ENCODE measurements at regions not wholly inside any gene's neighbourhood (a gene's known extent, or its start where the extent isn't known, plus 50 kb on each side); places are given as distances from the start of the nearest gene placed in this dataset.

DNA sequence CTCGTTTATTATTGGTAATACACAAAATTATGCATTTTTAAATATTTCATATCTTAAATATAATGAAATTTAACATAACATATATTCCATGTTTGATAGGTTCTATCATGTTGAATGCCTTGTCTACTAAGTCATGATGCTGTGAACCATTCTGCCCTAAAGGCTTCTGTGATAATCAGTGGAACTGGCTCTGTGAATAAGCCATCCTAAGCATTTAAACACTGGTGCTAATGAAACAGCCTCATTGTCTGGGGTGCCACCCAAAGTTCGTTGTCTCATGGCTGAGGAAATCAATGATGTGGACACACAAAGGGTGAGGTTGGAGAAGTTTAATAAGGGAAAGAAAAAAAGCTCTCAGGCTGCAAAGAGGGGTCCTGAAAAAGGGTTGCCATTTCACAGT, 264.7 kb upstream of the ZRANB2 start:
- Histone ChIP-seq H3K36me3 (ENCODE audit: control insufficient read depth, insufficient read depth, low read length) (no peaks in the 10 kb centered on the region), H3K27me3 (ENCODE audit: control insufficient read depth, insufficient read depth, low read length) (no peaks in the 10 kb centered on the region), H3K4me3 (ENCODE audit: low read depth, low read length) (no peak overlapping the region)
- TF ChIP-seq, protein P1, sequence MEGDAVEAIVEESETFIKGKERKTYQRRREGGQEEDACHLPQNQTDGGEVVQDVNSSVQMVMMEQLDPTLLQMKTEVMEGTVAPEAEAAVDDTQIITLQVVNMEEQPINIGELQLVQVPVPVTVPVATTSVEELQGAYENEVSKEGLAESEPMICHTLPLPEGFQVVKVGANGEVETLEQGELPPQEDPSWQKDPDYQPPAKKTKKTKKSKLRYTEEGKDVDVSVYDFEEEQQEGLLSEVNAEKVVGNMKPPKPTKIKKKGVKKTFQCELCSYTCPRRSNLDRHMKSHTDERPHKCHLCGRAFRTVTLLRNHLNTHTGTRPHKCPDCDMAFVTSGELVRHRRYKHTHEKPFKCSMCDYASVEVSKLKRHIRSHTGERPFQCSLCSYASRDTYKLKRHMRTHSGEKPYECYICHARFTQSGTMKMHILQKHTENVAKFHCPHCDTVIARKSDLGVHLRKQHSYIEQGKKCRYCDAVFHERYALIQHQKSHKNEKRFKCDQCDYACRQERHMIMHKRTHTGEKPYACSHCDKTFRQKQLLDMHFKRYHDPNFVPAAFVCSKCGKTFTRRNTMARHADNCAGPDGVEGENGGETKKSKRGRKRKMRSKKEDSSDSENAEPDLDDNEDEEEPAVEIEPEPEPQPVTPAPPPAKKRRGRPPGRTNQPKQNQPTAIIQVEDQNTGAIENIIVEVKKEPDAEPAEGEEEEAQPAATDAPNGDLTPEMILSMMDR (IDR thresholded peaks at IDR 0.05; ENCODE audit: insufficient read depth, low read length, severe bottlenecking) = no peak
- DNase-seq (ENCODE audit: low read depth) (peak; percentile 36), FAIRE-seq (no peak)

DNA sequence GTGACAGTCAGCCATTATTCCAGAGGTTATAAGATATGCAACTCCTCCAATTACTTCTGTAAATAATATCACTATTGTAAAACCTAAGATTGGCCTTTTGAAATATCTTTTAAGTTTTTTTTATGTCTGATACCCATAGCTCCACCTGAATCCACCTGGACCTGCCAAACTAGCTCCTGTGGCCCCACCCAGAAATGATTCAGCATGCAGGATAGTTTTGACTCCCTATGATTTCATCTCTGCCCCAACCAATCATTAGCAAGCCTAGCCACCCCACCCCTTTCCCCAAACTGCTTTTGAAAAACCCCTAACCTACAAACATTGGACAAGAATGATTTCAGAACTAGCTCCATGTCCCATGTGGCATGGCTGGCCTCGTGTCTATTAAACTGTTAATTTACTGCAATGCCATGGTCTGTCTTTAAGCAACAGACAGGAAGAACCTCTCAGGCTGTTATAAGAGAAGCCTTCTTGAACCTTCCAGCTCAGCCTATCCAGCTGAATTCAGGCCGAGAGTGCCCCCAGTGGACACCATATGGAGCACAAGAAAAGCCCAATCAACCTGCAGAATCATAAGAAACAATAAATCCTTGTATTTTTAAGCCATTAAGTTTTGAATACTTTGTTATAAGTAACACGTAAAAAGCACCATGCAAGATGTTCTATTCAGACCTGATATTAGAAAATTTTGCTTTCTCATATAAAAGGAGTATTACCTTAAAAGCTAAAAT, 263.0 kb upstream of the ZRANB2 start:
- FAIRE-seq (no peak), DNase-seq (ENCODE audit: low read depth) (peak; percentile 74)
- Histone ChIP-seq H3K27me3 (ENCODE audit: control insufficient read depth, insufficient read depth, low read length) (no peaks in the 10 kb centered on the region), H3K36me3 (ENCODE audit: control insufficient read depth, insufficient read depth, low read length) (no peaks in the 10 kb centered on the region), H3K4me3 (ENCODE audit: low read depth, low read length) (no peak overlapping the region)
- TF ChIP-seq, protein P1 (IDR thresholded peaks at IDR 0.05; ENCODE audit: insufficient read depth, low read length, severe bottlenecking) = no peak

DNA sequence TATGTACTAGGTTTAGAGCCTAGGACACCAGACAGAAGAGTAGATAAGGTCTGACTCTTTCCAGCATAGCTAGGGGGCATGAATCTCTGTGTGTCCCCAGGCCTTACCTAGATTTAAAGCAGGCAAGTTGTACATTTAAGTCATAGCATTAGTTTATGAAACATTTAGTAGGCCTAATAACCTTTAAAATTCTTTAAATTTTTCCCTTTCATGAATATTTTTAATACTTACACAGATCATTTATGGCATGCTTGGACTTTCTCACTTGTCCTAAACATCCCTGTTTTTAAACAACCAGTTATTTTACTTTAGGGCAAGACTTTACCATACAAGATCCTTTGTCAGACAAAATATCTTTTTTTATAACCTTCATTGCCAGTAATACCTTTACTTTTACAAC, 258.4 kb upstream of the ZRANB2 start:
- TF ChIP-seq, protein P1 (IDR thresholded peaks at IDR 0.05; ENCODE audit: insufficient read depth, low read length, severe bottlenecking) = no peak
- no peak overlapping the region for H3K4me3 ChIP-seq (ENCODE audit: low read depth, low read length)
- H3K36me3 ChIP-seq (ENCODE audit: control insufficient read depth, insufficient read depth, low read length) = no peaks in the 10 kb centered on the region
- FAIRE-seq (no peak), DNase-seq (ENCODE audit: low read depth) (no peak)
- no peaks in the 10 kb centered on the region for H3K27me3 ChIP-seq (ENCODE audit: control insufficient read depth, insufficient read depth, low read length)

DNA sequence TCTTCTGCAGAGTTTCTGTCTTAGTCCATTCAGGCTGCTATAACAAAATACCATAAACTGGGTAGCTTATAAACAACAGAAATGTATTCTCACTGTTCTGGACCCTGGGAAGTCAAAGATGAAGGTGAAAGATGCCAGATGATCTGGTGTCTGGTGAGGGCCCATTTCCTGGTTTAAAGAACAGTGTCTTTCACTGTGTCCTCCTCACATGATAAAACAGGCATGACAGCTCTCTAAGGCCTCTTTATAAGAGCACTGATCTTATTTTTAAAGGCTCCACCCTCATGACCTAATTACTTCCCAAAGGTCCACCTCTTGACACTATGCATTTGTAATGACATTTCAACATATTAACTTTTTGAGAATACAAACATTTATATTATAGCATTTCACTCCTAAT, 250.2 kb upstream of the ZRANB2 start:
- Histone ChIP-seq H3K27me3 (ENCODE audit: control insufficient read depth, insufficient read depth, low read length) (no peaks in the 10 kb centered on the region), H3K4me3 (ENCODE audit: low read depth, low read length) (no peak overlapping the region), H3K36me3 (ENCODE audit: control insufficient read depth, insufficient read depth, low read length) (no peaks in the 10 kb centered on the region)
- TF ChIP-seq, protein P1 (IDR thresholded peaks at IDR 0.05; ENCODE audit: insufficient read depth, low read length, severe bottlenecking) = no peak
- FAIRE-seq = no peak
- DNase-seq (ENCODE audit: low read depth) = no peak

DNA sequence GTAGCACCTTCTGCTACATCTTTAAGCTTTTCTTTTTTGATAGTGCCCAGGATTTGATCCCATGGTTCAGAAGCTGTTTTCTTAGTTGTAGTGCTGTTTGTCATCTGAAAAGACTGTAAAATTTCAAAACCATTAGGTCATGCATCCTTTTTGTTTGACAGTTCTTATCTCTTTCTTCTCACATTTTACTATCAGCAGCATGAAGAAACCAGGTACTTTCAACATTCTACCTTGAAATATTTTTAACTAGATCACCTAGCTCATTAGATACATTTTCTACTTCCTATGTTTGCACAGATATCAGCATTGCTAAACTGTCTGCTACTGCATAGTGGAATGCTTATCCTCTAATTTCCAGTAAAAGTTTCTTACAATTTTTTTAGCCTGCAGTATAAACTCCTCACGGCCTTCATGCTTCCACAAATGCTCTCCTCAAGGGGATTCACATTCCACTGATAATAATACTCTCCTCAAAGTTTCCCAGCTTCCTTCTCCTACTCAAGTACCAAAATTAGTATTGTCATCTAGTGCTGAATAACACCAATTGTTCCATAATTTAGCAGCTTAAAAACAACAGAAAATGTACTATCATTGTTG, 243.9 kb upstream of the ZRANB2 start:
- Histone ChIP-seq H3K4me3 (ENCODE audit: low read depth, low read length) (no peak overlapping the region), H3K27me3 (ENCODE audit: control insufficient read depth, insufficient read depth, low read length) (no peaks in the 10 kb centered on the region), H3K36me3 (ENCODE audit: control insufficient read depth, insufficient read depth, low read length) (no peaks in the 10 kb centered on the region)
- TF ChIP-seq, protein P1 (IDR thresholded peaks at IDR 0.05; ENCODE audit: insufficient read depth, low read length, severe bottlenecking) = no peak
- DNase-seq (ENCODE audit: low read depth) (no peak), FAIRE-seq (no peak)
